ENCODE measurements at regions not wholly inside any gene's neighbourhood (a gene's known extent, or its start where the extent isn't known, plus 50 kb on each side); places are given as distances from the start of the nearest gene placed in this dataset.
"Not testable (repeated sequence)": the region's sequence is repeated elsewhere in the genome, so short reads cannot be mapped to it uniquely, and the experiment has no call there.

DNA sequence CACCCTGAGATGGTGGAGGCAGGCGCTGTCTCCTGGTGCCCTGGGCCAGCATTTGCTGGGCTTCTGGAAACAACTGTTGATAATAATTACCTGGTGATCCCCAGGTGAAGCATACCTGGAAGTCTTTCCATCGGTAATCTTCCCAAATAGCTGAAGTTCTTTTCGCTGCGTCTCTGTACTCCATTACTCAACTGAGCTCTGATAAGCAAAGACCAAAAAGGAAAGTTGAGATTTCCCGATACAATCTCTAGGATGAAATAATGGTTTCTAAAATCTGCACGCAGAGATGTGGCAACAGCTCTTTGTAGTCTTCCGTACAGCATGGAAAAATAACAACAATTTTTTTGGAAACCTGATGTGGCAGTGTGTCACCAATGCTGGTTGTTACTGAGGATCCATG lies 226.5 kb downstream of the GATA3 start:
- DNase-seq (ENCODE audit: low read depth in 2 of 2): no peak

DNA sequence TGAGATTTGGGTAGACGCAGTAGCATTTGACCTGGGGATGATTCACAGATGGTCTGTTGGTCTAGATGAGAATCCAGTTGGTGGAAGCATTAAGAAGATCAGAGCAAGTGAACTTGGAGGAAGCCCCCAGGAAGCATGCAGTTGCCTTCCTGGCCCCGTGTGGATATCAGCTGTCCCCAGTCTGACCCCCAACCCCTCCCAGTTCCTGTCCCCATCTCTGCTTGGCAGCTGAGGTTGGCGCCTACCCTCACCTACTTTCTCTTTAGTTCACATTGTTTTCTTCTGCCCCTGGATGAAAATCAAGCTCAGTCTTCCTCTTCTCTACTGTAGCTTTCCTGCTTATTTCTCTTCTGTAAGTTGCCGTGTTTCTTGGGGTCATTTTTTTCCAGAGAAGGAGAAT lies 227.9 kb downstream of the GATA3 start:
- DNase-seq (ENCODE audit: low read depth in 2 of 2): no peak

DNA sequence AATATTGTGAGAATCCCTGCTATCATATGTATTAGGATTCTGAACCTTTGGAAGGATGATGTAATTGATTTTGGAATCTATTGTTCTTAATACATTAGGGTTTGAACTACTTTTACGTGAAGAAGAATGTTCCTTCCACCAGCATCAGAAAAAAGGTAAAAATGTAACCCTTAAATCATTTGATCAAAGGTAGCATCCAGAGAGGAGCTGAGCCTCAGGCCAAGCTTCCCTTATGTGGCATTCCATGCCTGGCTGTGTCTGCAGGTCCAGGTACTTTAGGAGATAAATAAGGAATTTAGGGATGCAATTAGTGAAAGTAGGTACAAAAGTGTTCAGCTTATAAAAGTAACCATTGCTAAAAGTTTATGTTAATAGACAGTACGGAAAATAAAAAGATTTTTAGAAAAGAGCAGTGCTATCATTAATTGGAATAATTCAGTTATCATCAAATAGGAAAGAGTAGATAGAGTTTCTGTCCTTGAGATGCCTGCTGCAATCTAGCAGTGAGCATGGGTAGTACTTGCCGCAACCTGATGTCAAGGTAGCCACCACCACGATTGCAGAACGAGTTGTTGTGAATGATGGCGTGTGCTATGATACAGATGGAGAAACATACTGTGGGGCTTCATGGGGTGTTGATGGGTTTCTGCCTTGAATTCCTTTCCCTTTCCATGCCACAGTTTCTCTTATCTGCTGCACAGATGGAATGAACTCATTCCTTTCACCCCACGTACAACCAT lies 228.8 kb downstream of the GATA3 start:
- DNase-seq (ENCODE audit: low read depth in 2 of 2): no peak

GRCh38 chr10:8283986-8284385 lies 229.5 kb downstream of the GATA3 start:
- DNase-seq (ENCODE audit: low read depth in 2 of 2): no peak

- not testable (repeated sequence) for DNase-seq (ENCODE audit: low read depth in 2 of 2)
Observed at GRCh38 chr10:8285970-8286369, 231.5 kb downstream of the GATA3 start.

GRCh38 chr10:8288600-8288999 lies 234.1 kb downstream of the GATA3 start:
- DNase-seq (ENCODE audit: low read depth in 2 of 2): no peak

DNA sequence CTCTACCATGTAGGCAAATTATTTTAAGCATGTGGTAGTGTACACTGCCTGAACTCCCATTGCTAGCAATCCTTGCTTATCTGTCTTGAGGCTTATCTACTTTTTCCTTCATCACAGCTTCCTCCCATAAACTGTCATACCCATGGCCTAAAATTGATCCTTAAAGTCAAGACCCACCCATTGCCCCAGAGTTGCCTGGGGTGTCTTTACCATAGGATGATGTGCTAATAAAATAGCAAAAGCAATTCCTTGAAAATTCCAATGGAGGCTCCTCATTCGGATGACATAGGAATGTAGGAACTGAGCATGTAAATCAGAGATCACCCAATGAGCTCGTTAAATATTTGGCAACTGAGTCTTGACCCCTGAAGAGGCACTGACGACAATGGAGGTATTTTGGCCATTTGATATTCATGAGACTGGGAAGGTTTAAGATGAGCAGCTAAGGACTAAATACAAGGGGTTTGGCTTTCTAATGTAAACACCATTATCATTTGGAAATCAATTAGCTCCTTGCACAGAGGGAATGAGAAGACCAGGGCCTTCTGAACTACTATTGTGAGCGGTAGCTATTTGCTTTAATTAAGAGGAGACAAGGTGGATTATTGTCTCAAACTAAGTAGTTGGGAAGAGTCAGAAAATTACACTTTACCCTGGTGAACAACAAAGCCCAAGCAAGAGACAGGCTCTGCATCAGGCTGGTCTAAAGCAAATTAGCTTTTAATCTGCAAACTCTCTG lies 234.9 kb downstream of the GATA3 start:
- no peak for DNase-seq (ENCODE audit: low read depth in 2 of 2)

GRCh38 chr10:8294779-8295178 lies 240.3 kb downstream of the GATA3 start:
- DNase-seq (ENCODE audit: low read depth in 2 of 2): no peak

DNA sequence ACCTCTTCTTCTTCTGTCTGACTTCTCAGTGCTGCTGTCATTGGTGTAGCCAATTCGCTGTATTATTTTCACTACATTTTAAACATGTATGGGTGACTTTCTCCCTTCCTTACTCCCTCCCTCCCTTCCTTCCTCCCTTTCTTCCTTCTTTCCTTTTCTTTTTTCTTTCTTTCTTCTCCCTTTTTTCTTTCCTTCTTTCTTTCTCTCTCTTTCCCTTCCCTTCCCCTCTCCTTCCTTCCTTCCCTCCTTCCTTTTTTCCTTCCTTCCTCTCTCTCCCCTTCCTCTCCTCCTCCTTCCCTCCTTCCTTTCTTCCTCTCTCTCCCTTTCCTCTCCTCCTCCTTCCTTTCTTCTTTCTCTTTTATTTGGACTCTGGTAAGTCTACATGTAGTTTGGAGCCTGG lies 240.8 kb downstream of the GATA3 start:
- no peak for DNase-seq (ENCODE audit: low read depth in 2 of 2)

- DNase-seq (ENCODE audit: low read depth in 2 of 2): no peak
Observed at GRCh38 chr10:8296090-8296733, 241.7 kb downstream of the GATA3 start.

DNA sequence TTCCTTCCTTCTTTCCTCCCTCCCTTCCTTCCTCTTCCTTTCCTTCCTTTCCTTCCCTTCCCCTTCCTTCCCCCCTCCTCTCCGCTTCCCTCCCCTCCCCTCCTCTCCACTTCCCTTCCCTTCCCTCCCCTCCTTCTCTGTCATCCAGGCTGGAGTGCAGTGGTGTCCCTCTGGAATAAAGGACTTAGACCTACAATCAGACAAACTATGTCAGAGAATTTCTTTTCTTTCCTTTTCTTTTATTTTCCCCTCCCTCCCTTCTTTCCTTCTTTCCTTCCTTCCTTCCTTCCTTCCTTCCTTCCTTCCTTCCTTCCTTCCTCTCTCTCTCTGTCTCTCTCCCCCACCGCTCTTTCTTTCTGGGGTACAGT lies 242.2 kb downstream of the GATA3 start:
- DNase-seq (ENCODE audit: low read depth in 2 of 2): no peak

DNA sequence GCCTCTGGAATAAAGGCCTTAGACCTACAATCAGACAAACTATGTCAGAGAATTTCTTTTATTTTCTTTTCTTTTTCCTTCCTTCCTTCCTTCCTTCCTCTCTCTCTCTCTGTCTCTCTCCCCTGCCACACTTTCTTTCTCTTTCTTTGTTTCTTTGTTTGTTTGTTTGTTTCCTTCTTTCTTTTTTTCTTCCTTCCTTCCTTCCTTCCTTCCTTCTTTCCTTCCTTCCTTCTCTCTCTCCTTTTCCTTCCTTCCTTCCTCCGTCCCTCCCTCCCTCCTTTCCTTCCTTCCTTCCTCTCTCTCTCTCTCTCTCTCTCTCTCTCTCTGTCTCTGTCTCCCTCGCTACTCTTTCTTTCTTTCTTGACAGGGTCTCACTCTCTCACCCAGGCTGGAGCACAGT lies 242.6 kb downstream of the GATA3 start:
- no peak for DNase-seq (ENCODE audit: low read depth in 2 of 2)

DNA sequence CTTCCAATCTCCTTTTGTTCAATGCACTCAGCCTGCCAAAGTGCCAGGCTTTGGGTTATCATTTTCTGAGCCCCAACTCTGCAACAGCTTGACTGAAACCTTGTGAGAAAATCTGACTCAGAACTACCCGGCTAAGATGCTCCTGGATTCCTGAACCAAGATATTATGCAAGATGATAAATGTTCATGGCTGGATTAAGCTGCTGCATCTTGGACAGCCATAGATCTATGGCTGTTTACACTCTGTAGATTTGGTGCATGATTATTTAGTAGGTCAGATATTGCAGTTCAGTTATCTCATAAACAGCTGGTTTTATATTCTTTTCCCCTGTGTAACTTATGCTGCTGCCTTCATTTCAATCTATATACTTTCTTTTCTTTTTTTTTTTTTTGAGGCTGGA lies 243.5 kb downstream of the GATA3 start:
- no peak for DNase-seq (ENCODE audit: low read depth in 2 of 2)

GRCh38 chr10:8298896-8299570 lies 244.5 kb downstream of the GATA3 start:
- no peak for DNase-seq (ENCODE audit: low read depth in 2 of 2)

- no peak for DNase-seq (ENCODE audit: low read depth in 2 of 2)
Observed at GRCh38 chr10:8300925-8301324, 246.4 kb downstream of the GATA3 start.

GRCh38 chr10:8301333-8301732 lies 246.8 kb downstream of the GATA3 start:
- DNase-seq (ENCODE audit: low read depth in 2 of 2): no peak

GRCh38 chr10:8301831-8302230 lies 247.3 kb downstream of the GATA3 start:
- DNase-seq (ENCODE audit: low read depth in 2 of 2): no peak

DNA sequence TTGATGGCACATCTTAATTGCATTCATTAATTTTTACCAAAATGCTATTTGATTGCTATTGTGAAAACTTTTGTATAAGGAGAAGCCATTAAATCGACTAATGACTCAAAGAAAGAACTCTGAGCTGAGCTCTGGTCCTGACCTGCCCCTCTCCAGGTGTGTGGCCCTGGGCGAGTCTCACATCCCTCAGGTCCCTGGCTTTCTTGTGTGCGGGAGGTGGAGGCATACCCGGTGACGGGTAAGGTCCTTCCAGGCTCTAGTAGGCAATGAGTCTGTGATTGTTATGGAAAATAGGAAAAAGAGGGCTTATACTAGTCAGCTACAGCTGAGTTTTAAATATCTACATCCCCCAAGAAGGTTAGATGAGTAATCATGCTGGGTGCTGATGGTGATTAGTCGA lies 248.1 kb downstream of the GATA3 start:
- DNase-seq (ENCODE audit: low read depth in 2 of 2): no peak

GRCh38 chr10:8304861-8305260 lies 250.4 kb downstream of the GATA3 start:
- no peak for DNase-seq (ENCODE audit: low read depth in 2 of 2)

GRCh38 chr10:8305876-8306652 lies 251.6 kb downstream of the GATA3 start:
- DNase-seq (ENCODE audit: low read depth in 2 of 2): no peak

GRCh38 chr10:8306685-8307364 lies 252.3 kb downstream of the GATA3 start:
- no peak for DNase-seq (ENCODE audit: low read depth in 2 of 2)

Measured in stimulated activated CD4-positive, alpha-beta T cell treated with anti-CD3 and anti-CD28 coated beads, Interleukin-12 subunit alpha, Interleukin-12 subunit beta, amount 100 ng/mL, for 24 hours (primary cell).